ENCODE measurements at regions not wholly inside any gene's neighbourhood (a gene's known extent, or its start where the extent isn't known, plus 50 kb on each side); places are given as distances from the start of the nearest gene placed in this dataset.

- no peak for DNase-seq
Observed at GRCh38 chr18:45541421-45541820, 73.9 kb upstream of the SLC14A2 start.

- DNase-seq = no peak
Observed at GRCh38 chr18:45542043-45542442, 73.2 kb upstream of the SLC14A2 start.

GRCh38 chr18:45547910-45548309 is 67.4 kb upstream of the SLC14A2 start:
- no peak for DNase-seq

GRCh38 chr18:45548614-45549013 is 66.7 kb upstream of the SLC14A2 start:
- DNase-seq = no peak

- no peak for DNase-seq
Observed at GRCh38 chr18:45549290-45549689, 66.0 kb upstream of the SLC14A2 start.

GRCh38 chr18:45551142-45551815 is 64.0 kb upstream of the SLC14A2 start:
- no peak for DNase-seq

GRCh38 chr18:45553723-45554388 is 61.4 kb upstream of the SLC14A2 start:
- DNase-seq = no peak

- DNase-seq = no peak
Observed at GRCh38 chr18:45554389-45554737, 60.9 kb upstream of the SLC14A2 start.

GRCh38 chr18:45556222-45556621 is 59.1 kb upstream of the SLC14A2 start:
- DNase-seq = no peak

- DNase-seq = no peak
Observed at GRCh38 chr18:45557287-45557686, 58.0 kb upstream of the SLC14A2 start.

- DNase-seq = no peak
Observed at GRCh38 chr18:45557779-45558178, 57.5 kb upstream of the SLC14A2 start.

- no peak for DNase-seq
Observed at GRCh38 chr18:45559258-45559657, 56.0 kb upstream of the SLC14A2 start.

GRCh38 chr18:45560870-45561269 is 54.4 kb upstream of the SLC14A2 start:
- no peak for DNase-seq

- DNase-seq = no peak
Observed at GRCh38 chr18:45562567-45563479, 52.5 kb upstream of the SLC14A2 start.

- DNase-seq = no peak
Observed at GRCh38 chr18:45565280-45565970, 49.9 kb upstream of the SLC14A2 start.
